ENCODE measurements at regions not wholly inside any gene's neighbourhood (a gene's known extent, or its start where the extent isn't known, plus 50 kb on each side); places are given as distances from the start of the nearest gene placed in this dataset.
"Not testable (repeated sequence)": the region's sequence is repeated elsewhere in the genome, so short reads cannot be mapped to it uniquely, and the experiment has no call there.

DNA sequence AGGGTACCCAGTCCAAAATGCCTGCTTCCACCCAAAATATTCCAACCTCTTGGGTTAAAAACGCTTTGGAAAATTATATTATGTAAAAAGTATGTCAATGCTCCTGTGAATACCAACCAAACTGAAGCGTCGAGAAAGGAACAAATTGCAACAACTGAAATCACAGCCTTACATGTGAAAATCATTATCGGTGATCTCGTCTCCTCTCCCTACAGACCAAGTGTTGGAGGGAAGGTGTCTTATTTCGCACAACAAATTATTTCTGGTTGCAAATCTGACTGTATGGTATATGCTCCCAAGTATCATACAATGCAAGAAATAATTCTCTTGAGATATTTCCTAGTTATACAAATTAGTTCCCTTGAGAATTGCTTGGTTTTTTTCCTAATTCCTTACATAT, 89.3 kb upstream of the CDYL2 start:
- no peak overlapping the region for H3K27ac ChIP-seq
- DNase-seq = no peak
- H3K36me3 ChIP-seq (replicated peaks in 1 of 2) = no peaks in the 10 kb centered on the region
- WGBS, 4 donors = 84 to 93% (median 89%) methylated on average over 6 of the region's 6 CpGs
- no peaks in the 10 kb centered on the region for H3K9me3 ChIP-seq (replicated peaks in 1 of 3)
- intact Hi-C loops (cut with DNase I) = no loop called here
- peaks cover 9 to 10% of the 10 kb centered on the region in 2 donors for H3K4me1 ChIP-seq (replicated peaks in 1 of 2)
- no peak for TF ChIP-seq POLR2A (IDR thresholded peaks at IDR 0.05)
- TF ChIP-seq, protein P1, sequence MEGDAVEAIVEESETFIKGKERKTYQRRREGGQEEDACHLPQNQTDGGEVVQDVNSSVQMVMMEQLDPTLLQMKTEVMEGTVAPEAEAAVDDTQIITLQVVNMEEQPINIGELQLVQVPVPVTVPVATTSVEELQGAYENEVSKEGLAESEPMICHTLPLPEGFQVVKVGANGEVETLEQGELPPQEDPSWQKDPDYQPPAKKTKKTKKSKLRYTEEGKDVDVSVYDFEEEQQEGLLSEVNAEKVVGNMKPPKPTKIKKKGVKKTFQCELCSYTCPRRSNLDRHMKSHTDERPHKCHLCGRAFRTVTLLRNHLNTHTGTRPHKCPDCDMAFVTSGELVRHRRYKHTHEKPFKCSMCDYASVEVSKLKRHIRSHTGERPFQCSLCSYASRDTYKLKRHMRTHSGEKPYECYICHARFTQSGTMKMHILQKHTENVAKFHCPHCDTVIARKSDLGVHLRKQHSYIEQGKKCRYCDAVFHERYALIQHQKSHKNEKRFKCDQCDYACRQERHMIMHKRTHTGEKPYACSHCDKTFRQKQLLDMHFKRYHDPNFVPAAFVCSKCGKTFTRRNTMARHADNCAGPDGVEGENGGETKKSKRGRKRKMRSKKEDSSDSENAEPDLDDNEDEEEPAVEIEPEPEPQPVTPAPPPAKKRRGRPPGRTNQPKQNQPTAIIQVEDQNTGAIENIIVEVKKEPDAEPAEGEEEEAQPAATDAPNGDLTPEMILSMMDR (IDR thresholded peaks at IDR 0.05) = no peak
- no peak overlapping the region for H3K4me3 ChIP-seq
- H3K27me3 ChIP-seq = no peaks in the 10 kb centered on the region

DNA sequence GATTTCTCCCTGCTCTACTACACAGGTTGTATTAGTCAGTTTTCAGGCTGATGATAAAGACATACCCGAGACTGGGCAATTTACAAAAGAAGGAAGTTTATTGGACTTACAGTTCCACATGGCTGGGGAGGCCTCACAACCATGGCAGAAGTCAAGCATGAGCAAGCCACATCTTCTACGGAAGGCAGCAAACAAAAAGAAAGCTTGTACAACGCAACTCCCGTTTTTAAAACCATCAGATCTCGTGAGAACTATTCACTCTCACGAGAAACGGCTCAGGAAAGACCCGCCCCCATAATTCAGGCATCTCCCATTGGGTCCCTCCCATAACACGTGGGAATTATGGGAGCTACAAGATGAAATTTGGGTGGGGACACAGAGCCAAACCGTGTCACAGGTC, 88.0 kb upstream of the CDYL2 start:
- H3K27ac ChIP-seq; H3K4me3 ChIP-seq; DNase-seq; intact Hi-C loops (cut with DNase I); H3K9me3 ChIP-seq (replicated peaks in 1 of 3); H3K4me1 ChIP-seq (replicated peaks in 1 of 2); H3K27me3 ChIP-seq; H3K36me3 ChIP-seq (replicated peaks in 1 of 2): not testable (repeated sequence)
- whole genome bisulfite sequencing, 4 donors = 88 to 96% (median 92%) methylated on average over 10 of the region's 10 CpGs

DNA sequence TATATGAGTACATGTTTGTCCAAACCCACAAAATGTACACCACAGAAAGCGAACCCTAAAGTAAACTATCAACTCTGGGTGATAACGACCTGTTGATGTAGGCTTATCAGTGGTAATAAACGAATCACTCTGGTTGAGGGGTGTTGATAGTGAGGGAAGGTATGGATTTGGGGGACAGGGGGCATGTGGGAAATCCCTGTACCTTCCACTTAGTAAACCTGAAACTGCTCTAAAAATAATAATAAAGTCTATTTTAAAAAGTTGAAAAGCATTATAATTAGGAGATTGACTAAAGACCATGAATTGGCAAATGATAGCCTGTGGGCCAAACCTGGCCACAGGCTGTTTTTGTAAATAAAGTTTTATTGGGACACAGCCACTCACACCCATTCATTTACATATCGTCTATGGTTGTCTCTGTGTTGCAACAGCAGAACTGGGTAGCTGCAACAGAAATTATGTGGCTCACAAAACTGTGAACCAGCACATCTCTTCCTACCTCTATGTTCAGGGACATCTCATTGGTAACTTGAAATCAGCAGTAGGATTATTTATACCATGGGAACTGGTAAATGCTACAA, 85.5 kb upstream of the CDYL2 start:
- no peak for TF ChIP-seq POLR2A (IDR thresholded peaks at IDR 0.05)
- TF ChIP-seq, protein P1 (IDR thresholded peaks at IDR 0.05) = no peak
- Histone ChIP-seq H3K27ac (no peak overlapping the region), H3K4me3 (no peak overlapping the region), H3K4me1 (replicated peaks in 1 of 2) (peaks cover 9 to 10% of the 10 kb centered on the region in 2 donors), H3K9me3 (replicated peaks in 1 of 3) (no peaks in the 10 kb centered on the region), H3K36me3 (replicated peaks in 1 of 2) (no peaks in the 10 kb centered on the region), H3K27me3 (no peaks in the 10 kb centered on the region)
- no peak for DNase-seq
- intact Hi-C loops (cut with DNase I) = no loop called here
- WGBS, 4 donors = 76 to 84% (median 82%) methylated on average over 4 of the region's 4 CpGs

DNA sequence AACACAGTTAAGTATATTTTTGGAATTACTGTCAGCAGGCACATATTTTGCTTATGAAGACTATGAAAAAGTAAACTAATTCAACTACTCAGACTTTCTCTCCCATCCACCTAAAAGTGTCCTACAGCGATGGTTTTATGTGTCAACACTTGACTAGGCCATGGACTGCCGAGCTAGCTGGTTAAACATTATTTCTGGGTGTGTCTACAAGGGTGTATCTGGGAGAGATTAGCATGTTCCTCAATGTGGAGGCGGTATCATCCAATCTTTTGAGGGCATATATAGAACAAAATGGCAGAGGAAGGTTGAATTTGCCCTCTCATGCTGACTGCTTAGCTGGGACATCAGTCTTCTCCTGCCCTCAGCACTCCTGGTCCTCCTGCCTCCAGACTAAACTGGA, 82.7 kb upstream of the CDYL2 start:
- Histone ChIP-seq H3K4me1 (replicated peaks in 1 of 2) (no peaks in the 10 kb centered on the region), H3K27me3 (no peaks in the 10 kb centered on the region), H3K4me3 (no peak overlapping the region), H3K36me3 (replicated peaks in 1 of 2) (no peaks in the 10 kb centered on the region), H3K27ac (no peak overlapping the region), H3K9me3 (replicated peaks in 1 of 3) (no peaks in the 10 kb centered on the region)
- intact Hi-C loops (cut with DNase I) = no loop called here
- no peak for TF ChIP-seq POLR2A (IDR thresholded peaks at IDR 0.05)
- TF ChIP-seq, protein P1 (IDR thresholded peaks at IDR 0.05) = no peak
- DNase-seq = no peak
- 91 to 96% (median 94%) methylated on average over 3 of the region's 3 CpGs for WGBS, 4 donors

DNA sequence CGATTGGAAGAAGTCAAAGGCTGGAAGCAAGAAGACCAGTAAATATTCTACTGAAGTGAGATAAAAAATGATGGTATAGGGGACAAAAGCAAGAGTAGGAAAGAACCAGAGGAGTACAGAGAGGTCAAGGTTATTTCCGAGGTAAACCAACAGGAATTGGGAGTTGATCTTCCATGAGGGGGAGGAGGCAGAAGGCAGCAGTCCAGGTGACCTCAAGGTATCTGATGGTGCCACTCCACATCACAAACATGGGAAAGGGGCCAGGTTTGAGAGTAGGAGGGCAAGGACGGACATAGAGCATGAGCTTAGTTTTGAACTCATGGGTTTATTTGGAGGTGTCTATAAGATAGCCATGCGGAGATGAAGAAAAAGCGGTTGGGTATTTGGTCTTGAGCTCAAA, 79.4 kb upstream of the CDYL2 start:
- H3K27me3 ChIP-seq = no peaks in the 10 kb centered on the region
- intact Hi-C loops (cut with DNase I) = no loop called here
- no peak for DNase-seq
- 83 to 88% (median 87%) methylated on average over 5 of the region's 5 CpGs for WGBS, 4 donors
- H3K4me1 ChIP-seq (replicated peaks in 1 of 2) = peaks cover 0 to 3% of the 10 kb centered on the region in 2 donors
- no peak overlapping the region for H3K4me3 ChIP-seq
- H3K27ac ChIP-seq = no peak overlapping the region
- TF ChIP-seq POLR2A (IDR thresholded peaks at IDR 0.05) = no peak
- TF ChIP-seq, protein P1 (IDR thresholded peaks at IDR 0.05) = no peak
- H3K36me3 ChIP-seq (replicated peaks in 1 of 2) = no peaks in the 10 kb centered on the region
- H3K9me3 ChIP-seq (replicated peaks in 1 of 3) = no peaks in the 10 kb centered on the region

Data from adrenal gland (tissue), 9 donors.